Thymus (tissue), 11 donors: ENCODE measurements at regions not wholly inside any gene's neighbourhood (a gene's known extent, or its start where the extent isn't known, plus 50 kb on each side); places are given as distances from the start of the nearest gene placed in this dataset.

Experiments used
- DNase-seq, 9 donors: peaks; one replicate each; pipeline ENCODE4 v3.0.0-alpha.2; 2013; ENCODE audit warnings: low spot score in 9 of 9, low read depth in 6 of 9, missing footprints in 1 of 9
- H3K27ac ChIP-seq, 2 donors: one replicate each; pipeline ENCODE4 v1.5.1; 2013; ENCODE audit warnings: control low read depth in 1 of 2, low read depth in 1 of 2, low read length in 1 of 2, mild to moderate bottlenecking in 1 of 2, moderate library complexity in 1 of 2
- H3K27me3 ChIP-seq, 2 donors: one replicate each; pipeline ENCODE4 v1.5.1; 2013; ENCODE audit warnings: low read length in 1 of 2; ENCODE audit not compliant: control insufficient read depth in 2 of 2, insufficient read depth in 1 of 2
- H3K36me3 ChIP-seq, 2 donors: one replicate each; pipeline ENCODE4 v1.5.1; 2013; ENCODE audit warnings: low read length in 1 of 2, mild to moderate bottlenecking in 1 of 2, moderate library complexity in 1 of 2; ENCODE audit not compliant: control insufficient read depth in 2 of 2, insufficient read depth in 2 of 2
- H3K4me1 ChIP-seq, 2 donors: one replicate each; pipeline ENCODE4 v1.5.1; 2013; ENCODE audit warnings: low read length in 2 of 2; ENCODE audit not compliant: control insufficient read depth in 2 of 2, insufficient read depth in 2 of 2
- H3K4me3 ChIP-seq, 2 donors: one replicate each; pipeline ENCODE4 v1.5.1; 2013; ENCODE audit warnings: low read length in 2 of 2, control low read depth in 1 of 2, mild to moderate bottlenecking in 1 of 2
- H3K9me3 ChIP-seq, 2 donors: one replicate each; pipeline ENCODE4 v1.5.1; 2013; ENCODE audit warnings: low read length in 1 of 2, mild to moderate bottlenecking in 1 of 2; ENCODE audit not compliant: control insufficient read depth in 2 of 2, insufficient read depth in 1 of 2
- WGBS: extraction: QIAGEN DNeasy Blood & Tissue Kit; methylation state at CpG from one replicate; pipeline ENCODE4 v1.1.7; 2013; 5-methylcytosine and 5-hydroxymethylcytosine counted together
- donor health status: healthy.

DNA sequence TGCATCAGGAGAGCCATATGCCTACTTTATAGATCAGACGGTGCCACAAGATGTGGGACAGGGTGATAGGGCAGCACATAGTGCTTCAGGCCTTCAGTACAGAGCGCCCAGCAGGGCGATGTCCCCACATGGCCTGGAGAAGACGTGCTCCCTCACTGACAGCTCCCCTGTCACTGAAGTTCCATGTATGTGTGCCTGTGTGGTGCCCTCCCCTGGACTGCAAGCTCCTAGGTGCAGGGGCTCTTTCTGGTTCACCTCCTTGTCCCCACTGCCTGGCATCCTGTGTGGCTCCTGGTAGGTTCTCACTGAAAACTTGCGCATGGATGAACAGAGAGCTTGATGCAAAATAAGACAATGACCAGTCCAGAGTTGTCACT lies 233.1 kb downstream of the GADD45G start:
- H3K27me3 ChIP-seq = peaks cover 0 to 2% of the 10 kb centered on the region in 2 donors
- peaks cover 0 to 7% of the 10 kb centered on the region in 2 donors for H3K4me1 ChIP-seq
- H3K9me3 ChIP-seq = no peaks in the 10 kb centered on the region
- no peak overlapping the region for H3K4me3 ChIP-seq
- no peak overlapping the region for H3K27ac ChIP-seq
- WGBS = 97% methylated on average over 5 of the region's 5 CpGs
- H3K36me3 ChIP-seq = no peaks in the 10 kb centered on the region
- no peak for DNase-seq

DNA sequence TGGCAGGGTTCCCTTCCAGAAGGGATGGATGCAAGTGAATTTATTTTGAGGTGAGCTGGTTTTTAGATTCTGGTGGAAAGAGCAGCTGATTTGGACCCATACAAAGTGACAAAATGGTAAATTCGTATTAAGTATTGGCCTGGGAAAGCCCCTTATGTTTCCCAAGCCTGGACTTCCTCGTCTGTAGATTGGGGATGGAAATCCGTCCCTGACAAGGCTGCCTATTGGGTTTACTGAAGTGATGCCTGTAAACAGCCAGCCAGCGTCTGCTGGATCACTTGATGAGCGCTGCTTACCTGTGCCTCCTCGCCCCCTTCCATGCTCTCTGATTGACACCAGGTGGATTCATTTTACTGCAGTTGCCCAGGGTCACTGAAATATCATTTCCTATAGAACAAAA lies 233.8 kb downstream of the GADD45G start:
- Histone ChIP-seq H3K9me3 (no peaks in the 10 kb centered on the region), H3K4me3 (no peak overlapping the region), H3K27me3 (peaks cover 0 to 2% of the 10 kb centered on the region in 2 donors), H3K36me3 (no peaks in the 10 kb centered on the region), H3K27ac (no peak overlapping the region), H3K4me1 (peaks cover 0 to 7% of the 10 kb centered on the region in 2 donors)
- 95% methylated on average over 6 of the region's 6 CpGs for WGBS
- DNase-seq = no peak

DNA sequence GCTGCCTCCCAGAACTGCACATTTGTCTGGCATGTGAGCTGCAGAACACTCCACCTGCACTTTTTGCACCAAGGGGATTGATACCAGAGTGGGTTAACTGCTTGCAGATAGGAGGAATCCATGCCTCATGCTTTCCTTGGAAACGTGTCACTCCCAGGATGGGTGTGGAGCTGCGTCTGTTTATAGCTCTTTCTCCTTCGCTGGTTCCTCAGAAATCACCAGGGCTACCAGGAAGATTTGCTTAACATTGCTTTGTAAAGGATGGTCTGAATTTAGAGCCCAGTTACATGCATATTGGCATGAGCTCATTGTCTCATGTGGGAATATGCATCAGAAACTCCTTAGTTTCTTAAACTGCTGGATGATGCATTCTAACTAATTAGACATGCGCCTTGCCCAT lies 234.6 kb downstream of the GADD45G start:
- no peak for DNase-seq
- Histone ChIP-seq H3K27me3 (peaks cover 0 to 2% of the 10 kb centered on the region in 2 donors), H3K9me3 (no peaks in the 10 kb centered on the region), H3K36me3 (no peaks in the 10 kb centered on the region), H3K4me1 (peaks cover 0 to 7% of the 10 kb centered on the region in 2 donors), H3K27ac (no peak overlapping the region), H3K4me3 (no peak overlapping the region)
- WGBS = 96% methylated on average over 4 of the region's 4 CpGs

DNA sequence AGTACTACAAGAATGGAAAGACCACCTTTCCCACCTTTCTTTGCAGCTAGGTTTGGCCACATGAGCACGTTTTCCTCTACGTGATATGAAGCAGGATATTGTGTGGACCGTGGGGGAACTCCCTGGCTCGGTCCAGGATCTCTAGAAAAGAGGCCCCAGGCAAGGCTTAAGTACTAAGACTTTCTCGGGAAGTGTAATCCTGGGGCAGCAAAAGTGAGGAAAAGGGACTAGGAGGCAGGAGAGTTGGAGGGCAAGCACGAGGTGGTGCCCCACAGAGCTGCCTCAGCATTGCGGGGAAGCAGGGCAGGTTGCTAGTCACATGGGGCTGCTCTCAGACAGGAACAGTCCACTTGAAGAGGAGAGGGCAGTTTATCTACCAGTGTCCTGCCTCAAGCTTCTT lies 235.1 kb downstream of the GADD45G start:
- Histone ChIP-seq H3K9me3 (no peaks in the 10 kb centered on the region), H3K4me1 (peaks cover 0 to 7% of the 10 kb centered on the region in 2 donors), H3K36me3 (no peaks in the 10 kb centered on the region), H3K27ac (no peak overlapping the region), H3K4me3 (no peak overlapping the region), H3K27me3 (peaks cover 0 to 2% of the 10 kb centered on the region in 2 donors)
- 97% methylated on average over 7 of the region's 7 CpGs for WGBS
- no peak for DNase-seq

DNA sequence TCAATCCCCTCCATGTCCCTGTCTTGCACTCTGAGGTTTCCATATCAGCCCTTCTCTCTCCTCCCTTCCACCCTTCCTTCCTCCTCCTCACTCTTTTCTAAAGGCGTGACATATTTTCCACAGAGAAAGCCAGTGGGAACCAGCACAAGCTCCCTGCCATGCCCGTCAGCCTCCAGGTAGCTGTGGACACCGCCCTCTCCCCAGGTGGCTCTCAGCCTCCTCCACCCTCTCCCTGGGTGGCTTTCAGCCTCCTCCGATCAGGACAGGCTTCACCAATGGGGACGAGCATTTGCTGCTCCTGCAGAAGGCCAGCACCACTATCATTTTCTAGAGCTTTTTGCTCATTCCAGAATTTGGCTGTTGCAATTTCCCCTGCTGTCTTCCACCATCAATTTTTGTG lies 236.6 kb downstream of the GADD45G start:
- Histone ChIP-seq H3K4me3 (no peak overlapping the region), H3K4me1 (no peaks in the 10 kb centered on the region), H3K9me3 (no peaks in the 10 kb centered on the region), H3K36me3 (no peaks in the 10 kb centered on the region), H3K27ac (no peak overlapping the region), H3K27me3 (peaks cover 0 to 2% of the 10 kb centered on the region in 2 donors)
- no peak for DNase-seq
- WGBS = 96% methylated on average over 5 of the region's 5 CpGs

DNA sequence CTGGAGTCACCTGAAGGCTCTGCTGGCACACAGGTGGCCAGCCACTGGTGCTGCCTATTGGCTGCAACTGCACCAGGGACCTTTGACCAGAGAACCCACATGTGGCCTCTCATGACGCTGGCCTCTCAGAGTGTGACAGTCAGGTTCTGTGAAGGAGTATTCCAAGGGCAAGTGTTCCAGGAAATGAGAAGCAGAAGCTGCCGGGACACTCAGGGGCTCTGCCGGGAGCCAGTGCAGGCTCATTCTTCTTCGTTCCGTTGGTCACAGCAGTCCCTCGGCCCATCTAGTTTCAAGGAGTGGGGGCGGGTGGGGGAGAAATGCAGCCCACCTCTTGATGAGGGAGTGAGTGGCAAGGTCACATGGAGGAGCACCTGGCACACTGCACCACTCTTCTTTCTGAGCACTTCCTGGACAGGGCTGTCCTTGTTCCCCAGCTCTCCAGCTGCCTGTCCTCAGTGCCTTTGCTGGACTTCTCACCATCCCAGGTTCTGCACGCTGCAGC lies 237.5 kb downstream of the GADD45G start:
- no peaks in the 10 kb centered on the region for H3K36me3 ChIP-seq
- WGBS = 89% methylated on average over 8 of the region's 8 CpGs
- no peaks in the 10 kb centered on the region for H3K4me1 ChIP-seq
- no peak overlapping the region for H3K4me3 ChIP-seq
- H3K27ac ChIP-seq = no peak overlapping the region
- peaks cover 0 to 2% of the 10 kb centered on the region in 2 donors for H3K27me3 ChIP-seq
- no peak for DNase-seq
- H3K9me3 ChIP-seq = no peaks in the 10 kb centered on the region

DNA sequence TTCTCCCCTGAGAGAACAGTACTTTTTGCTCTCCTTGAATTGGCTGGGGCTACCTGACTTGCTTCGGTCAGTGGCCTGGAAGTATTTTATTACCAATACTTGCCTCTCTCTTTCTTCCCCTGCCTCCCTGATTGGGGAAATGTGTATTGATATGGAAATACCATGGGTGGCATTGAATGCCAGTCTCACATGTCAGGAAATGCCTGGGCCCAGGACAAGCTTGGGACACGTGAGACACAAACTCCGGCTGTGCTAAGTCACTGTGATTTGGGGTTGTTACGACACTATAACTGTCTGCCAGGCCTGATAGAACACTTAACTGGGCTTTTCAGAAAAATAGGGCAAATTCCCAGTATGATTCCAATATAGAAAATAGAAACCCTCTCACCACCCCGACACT lies 238.3 kb downstream of the GADD45G start:
- peaks cover 0 to 2% of the 10 kb centered on the region in 2 donors for H3K27me3 ChIP-seq
- H3K9me3 ChIP-seq = no peaks in the 10 kb centered on the region
- 97% methylated on average over 5 of the region's 5 CpGs for WGBS
- no peak for DNase-seq
- no peaks in the 10 kb centered on the region for H3K36me3 ChIP-seq
- H3K4me3 ChIP-seq = no peak overlapping the region
- no peak overlapping the region for H3K27ac ChIP-seq
- no peaks in the 10 kb centered on the region for H3K4me1 ChIP-seq

DNA sequence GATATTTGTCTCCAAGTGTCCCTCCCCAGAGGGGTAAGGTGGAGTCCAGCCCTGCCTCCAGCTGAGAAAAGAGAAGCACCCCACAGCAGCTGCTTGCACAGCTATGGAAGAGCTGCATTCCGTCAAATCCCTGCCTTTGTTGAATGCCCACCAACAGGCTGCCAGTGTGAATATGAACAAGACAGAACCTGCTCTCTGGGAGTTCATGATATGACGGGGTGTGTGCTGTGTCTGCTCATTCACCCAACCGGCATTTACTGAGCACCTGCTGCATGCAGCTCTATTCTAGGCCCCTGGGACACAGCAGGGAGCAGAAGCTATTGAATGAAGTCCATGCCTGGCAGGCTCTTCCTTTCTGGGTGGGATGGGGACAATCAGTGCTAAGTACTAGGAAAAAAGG lies 238.8 kb downstream of the GADD45G start:
- H3K9me3 ChIP-seq = no peaks in the 10 kb centered on the region
- H3K4me1 ChIP-seq = no peaks in the 10 kb centered on the region
- 98% methylated on average over 3 of the region's 3 CpGs for WGBS
- H3K4me3 ChIP-seq = no peak overlapping the region
- H3K27ac ChIP-seq = no peak overlapping the region
- no peaks in the 10 kb centered on the region for H3K36me3 ChIP-seq
- no peak for DNase-seq
- H3K27me3 ChIP-seq = peaks cover 0 to 2% of the 10 kb centered on the region in 2 donors

DNA sequence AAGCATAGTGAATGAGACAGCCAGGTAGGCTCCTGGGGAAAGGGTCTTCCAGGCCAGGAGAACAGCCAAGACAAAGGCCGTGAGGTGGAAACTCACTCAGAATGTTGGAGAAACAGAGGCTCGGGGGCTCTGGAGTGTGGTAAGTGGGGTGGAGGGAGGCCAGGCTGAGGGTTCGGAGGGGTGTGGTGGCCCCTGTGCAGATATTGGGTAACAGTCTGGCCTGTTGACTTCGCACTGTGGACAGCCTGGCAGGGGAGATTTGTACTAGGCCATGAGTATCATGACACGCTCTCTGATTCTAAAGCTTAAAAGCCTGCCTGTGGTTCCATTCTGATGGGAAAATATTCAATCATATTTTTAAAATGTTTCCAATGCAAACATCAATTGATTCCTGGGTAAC lies 239.3 kb downstream of the GADD45G start:
- Histone ChIP-seq H3K36me3 (no peaks in the 10 kb centered on the region), H3K4me3 (no peak overlapping the region), H3K27ac (no peak overlapping the region), H3K27me3 (peaks cover 0 to 2% of the 10 kb centered on the region in 2 donors), H3K9me3 (no peaks in the 10 kb centered on the region), H3K4me1 (no peaks in the 10 kb centered on the region)
- no peak for DNase-seq
- over 99% methylated on average over 5 of the region's 5 CpGs for WGBS

DNA sequence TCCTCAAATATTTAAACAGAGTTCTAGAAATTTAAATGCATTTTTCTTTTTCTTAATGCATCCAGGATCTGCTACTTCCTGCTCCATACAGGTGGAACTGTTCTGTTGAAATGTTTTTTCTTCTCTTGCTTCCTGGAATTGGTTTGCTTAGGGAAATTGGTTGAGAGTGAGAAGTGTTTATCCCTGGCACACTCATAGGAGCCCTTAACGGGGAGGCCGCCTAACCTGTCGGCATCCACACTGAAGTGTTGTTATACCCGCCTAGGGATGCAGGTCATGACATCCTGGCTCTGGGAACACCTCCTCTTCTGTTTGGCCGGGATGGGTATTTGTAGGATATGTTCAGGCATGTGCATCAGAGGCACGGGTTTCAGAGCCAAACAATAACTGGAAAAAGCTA lies 239.7 kb downstream of the GADD45G start:
- Histone ChIP-seq H3K27me3 (peaks cover 0 to 2% of the 10 kb centered on the region in 2 donors), H3K36me3 (no peaks in the 10 kb centered on the region), H3K27ac (no peak overlapping the region), H3K9me3 (no peaks in the 10 kb centered on the region), H3K4me1 (no peaks in the 10 kb centered on the region), H3K4me3 (no peak overlapping the region)
- 97% methylated on average over 6 of the region's 6 CpGs for WGBS
- DNase-seq = no peak
